PC-3 (cell line): ENCODE measurements at regions not wholly inside any gene's neighbourhood (a gene's known extent, or its start where the extent isn't known, plus 50 kb on each side); places are given as distances from the start of the nearest gene placed in this dataset.

Source experiments
- EZH2 ChIP-seq: fragments of 300-600 bp; sonication (generic); IDR thresholded peaks from one replicate; pipeline ENCODE4 v1.6.1; 2017; ENCODE audit warnings: antibody characterized with exemption, mild to moderate bottlenecking, low read length; ENCODE audit not compliant: unreplicated experiment
- TF ChIP-seq, protein P1 (sequence below): fragments of 300-600 bp; sonication (generic); conservative IDR thresholded peaks from 2 replicates; pipeline ENCODE4 v1.5.1; 2017; ENCODE audit warnings: antibody characterized with exemption, low read depth, mild to moderate bottlenecking, low read length

DNA sequence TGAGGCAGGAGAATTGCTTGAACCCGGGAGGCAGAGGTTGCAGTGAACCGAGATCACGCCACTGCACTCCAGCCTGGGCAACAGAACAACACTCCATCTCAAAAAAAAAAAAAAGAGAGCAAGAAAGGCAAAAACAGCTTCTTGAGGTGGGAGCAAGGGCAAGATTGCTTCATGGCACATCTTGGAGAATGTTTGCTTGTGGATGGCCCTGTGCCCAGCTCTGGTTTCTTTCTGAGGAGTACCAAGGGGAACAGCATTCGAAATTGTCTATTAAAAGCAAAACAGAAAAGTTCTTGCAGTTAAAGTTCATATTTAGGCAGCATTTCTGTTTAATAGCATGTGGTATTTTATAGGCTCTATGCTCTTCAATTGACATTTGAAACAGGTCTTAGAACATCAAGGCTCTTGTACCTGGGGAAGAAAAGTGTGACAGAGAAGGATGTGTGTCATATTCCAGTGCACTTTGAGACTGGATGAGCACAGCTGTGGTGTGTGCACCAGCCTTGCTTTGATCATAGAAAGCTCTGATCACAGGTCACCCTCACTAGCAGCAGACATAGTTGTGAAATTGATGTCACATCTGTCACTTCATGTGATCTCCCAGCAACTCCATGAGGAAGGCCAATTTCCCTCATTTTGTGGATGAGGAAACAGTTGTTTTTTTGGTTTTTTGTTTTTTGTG lies 154.3 kb downstream of the UXS1 start:
- no peak for TF ChIP-seq EZH2
- TF ChIP-seq, protein P1, sequence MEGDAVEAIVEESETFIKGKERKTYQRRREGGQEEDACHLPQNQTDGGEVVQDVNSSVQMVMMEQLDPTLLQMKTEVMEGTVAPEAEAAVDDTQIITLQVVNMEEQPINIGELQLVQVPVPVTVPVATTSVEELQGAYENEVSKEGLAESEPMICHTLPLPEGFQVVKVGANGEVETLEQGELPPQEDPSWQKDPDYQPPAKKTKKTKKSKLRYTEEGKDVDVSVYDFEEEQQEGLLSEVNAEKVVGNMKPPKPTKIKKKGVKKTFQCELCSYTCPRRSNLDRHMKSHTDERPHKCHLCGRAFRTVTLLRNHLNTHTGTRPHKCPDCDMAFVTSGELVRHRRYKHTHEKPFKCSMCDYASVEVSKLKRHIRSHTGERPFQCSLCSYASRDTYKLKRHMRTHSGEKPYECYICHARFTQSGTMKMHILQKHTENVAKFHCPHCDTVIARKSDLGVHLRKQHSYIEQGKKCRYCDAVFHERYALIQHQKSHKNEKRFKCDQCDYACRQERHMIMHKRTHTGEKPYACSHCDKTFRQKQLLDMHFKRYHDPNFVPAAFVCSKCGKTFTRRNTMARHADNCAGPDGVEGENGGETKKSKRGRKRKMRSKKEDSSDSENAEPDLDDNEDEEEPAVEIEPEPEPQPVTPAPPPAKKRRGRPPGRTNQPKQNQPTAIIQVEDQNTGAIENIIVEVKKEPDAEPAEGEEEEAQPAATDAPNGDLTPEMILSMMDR = no peak
